Testis (tissue), 2 donors: ENCODE measurements at regions not wholly inside any gene's neighbourhood (a gene's known extent, or its start where the extent isn't known, plus 50 kb on each side); places are given as distances from the start of the nearest gene placed in this dataset.

Experiments used
- POLR2A ChIP-seq: fragments of 450-650 bp; IDR thresholded peaks from one replicate; pipeline ENCODE4 v1.6.1; 2017; ENCODE audit warnings: antibody characterized with exemption, mild to moderate bottlenecking, moderate library complexity
- TF ChIP-seq, protein P1 (sequence below), 3 experiments: fragments of 450-650 bp in 2 of 3; fragments of 200-600 bp in 1 of 3; sonication (generic) in 1 of 3; IDR thresholded peaks; one replicate each; pipeline ENCODE4 v1.5.1; 2016 to 2019; ENCODE audit warnings: antibody characterized with exemption in 3 of 3, mild to moderate bottlenecking in 2 of 3, moderate library complexity in 1 of 3

DNA sequence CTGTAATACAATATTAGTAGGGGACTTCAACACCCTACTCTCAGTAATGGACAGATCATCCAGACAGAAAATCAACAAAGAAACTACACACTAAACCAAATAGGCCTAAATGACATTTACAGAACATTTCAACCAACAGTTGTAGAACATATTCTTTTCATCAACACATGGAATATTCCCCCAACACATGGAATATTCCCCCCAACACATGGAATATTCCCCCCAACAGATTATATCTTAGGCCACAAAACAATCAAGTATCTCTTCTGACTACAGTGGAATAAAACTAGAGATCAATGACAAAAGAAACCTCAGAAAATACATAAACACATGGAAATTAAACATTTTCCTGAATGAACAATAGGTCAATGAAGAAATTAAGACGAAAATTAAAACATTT, 187.2 kb upstream of the RBBP8 start:
- TF ChIP-seq, protein P1, sequence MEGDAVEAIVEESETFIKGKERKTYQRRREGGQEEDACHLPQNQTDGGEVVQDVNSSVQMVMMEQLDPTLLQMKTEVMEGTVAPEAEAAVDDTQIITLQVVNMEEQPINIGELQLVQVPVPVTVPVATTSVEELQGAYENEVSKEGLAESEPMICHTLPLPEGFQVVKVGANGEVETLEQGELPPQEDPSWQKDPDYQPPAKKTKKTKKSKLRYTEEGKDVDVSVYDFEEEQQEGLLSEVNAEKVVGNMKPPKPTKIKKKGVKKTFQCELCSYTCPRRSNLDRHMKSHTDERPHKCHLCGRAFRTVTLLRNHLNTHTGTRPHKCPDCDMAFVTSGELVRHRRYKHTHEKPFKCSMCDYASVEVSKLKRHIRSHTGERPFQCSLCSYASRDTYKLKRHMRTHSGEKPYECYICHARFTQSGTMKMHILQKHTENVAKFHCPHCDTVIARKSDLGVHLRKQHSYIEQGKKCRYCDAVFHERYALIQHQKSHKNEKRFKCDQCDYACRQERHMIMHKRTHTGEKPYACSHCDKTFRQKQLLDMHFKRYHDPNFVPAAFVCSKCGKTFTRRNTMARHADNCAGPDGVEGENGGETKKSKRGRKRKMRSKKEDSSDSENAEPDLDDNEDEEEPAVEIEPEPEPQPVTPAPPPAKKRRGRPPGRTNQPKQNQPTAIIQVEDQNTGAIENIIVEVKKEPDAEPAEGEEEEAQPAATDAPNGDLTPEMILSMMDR (IDR thresholded peaks at IDR 0.05): no peak
- no peak for TF ChIP-seq POLR2A
